ENCODE measurements at regions not wholly inside any gene's neighbourhood (a gene's known extent, or its start where the extent isn't known, plus 50 kb on each side); places are given as distances from the start of the nearest gene placed in this dataset.
"Not testable (repeated sequence)": the region's sequence is repeated elsewhere in the genome, so short reads cannot be mapped to it uniquely, and the experiment has no call there.

DNA sequence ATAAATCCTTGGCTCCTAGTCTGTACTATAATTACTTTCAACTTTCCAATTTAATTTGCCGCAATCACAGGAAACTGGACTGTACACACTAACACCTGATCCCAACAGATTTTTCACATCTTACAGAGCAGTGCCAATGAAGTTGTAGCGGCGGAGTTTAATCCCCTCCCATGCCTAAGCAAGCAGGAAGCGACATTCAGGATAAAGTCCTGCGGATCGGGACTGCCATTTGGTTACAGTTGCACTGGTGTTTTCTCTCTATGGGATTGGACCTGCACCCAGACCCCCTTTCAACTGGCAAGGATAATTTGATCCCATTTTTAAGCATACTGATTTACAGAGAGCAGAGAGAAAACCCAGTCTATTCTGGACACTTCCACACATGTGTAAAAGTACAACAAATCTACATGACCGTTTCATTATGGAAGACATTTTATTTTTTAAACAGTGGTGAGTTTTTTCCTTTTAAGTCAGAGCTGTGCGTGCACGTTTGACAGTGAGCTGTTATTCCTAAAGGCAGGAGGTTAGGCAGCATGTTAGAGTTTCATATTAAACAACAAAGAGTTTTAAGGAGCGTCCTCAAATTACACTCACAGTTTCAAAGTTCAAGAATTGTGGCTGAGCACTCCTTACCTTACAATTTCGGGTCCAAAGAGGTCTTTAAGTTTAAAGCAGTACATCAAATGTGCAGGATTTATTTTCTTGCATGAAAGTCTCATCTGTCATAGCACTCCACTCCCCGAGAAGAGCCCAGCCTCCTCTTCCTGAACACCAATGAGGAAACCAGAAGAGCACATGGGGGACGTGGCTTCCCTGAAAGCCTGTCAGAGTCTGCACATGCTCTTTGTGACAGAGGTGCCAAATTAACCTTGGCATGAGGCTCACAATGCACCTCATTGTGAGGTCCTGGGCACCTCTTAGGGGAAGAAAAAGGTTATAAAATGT, 141.6 kb upstream of the RFC3 start:
- DNase-seq = no peak

GRCh38 chr13:33677215-33677614, 140.7 kb upstream of the RFC3 start:
- DNase-seq = no peak

GRCh38 chr13:33678084-33678483, 139.9 kb upstream of the RFC3 start:
- no peak for DNase-seq

- DNase-seq = no peak
Observed at GRCh38 chr13:33678906-33679657, 138.9 kb upstream of the RFC3 start.

GRCh38 chr13:33679658-33680012, 138.3 kb upstream of the RFC3 start:
- DNase-seq = no peak

GRCh38 chr13:33682020-33682564, 135.9 kb upstream of the RFC3 start:
- no peak for DNase-seq

DNA sequence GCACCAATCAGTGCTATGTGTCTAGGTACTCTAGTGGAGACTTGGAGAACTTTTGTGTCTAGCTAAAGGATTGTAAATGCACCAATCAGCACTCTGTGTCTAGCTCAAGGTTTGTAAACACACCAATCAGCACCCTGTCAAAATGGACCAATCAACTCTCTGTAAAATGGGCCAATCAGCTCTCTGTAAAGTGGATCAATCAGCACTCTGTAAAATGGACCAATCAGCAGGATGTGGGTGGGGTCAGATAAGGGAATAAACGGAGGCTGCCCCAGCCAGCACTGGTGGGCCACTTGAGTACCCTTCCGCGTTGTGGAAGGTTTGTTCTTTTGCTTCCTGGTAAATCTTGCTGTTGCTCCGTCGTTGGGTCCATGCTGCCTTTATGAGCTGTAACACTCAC, 135.3 kb upstream of the RFC3 start:
- not testable (repeated sequence) for DNase-seq

DNA sequence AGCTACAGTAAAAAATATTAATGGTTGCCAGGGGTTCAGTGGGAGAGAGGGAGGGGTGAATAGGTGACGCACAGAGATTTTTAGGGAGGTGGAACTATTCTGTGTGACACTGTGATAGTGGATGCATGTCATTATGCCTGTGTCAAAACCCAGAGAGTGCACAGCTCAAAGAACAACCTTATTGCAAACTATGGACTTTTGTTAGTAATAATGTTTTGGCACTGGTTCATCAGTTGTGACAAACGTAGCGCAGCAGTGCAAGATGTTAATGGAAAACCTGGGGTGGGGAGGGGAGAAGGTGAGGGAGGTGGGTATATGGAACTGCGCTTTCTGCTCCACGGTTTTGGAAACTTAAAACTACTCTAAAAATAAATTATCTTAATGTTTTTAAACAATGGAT, 134.6 kb upstream of the RFC3 start:
- DNase-seq = no peak

GRCh38 chr13:33684874-33685273, 133.1 kb upstream of the RFC3 start:
- DNase-seq = no peak

GRCh38 chr13:33686772-33687480, 131.0 kb upstream of the RFC3 start:
- DNase-seq = no peak

DNA sequence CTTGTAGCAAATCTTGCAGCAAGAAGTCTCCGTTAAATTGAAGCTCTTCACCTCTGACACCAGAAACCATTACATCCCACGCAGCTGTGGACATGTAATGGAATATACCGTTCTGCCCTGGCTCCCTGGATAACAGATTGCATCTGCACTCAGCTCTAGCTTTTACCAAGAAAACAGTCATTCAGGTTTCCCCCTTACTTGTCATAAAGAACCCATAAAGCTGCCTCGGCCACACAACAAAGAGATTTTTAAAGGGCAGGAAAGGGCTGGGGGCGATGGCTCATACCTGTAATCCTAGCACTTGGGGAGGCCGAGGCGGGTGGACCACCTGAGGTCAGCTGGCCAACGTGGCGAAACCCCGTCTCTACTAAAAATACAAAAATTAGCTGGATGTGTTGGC, 127.6 kb upstream of the RFC3 start:
- DNase-seq = no peak

DNA sequence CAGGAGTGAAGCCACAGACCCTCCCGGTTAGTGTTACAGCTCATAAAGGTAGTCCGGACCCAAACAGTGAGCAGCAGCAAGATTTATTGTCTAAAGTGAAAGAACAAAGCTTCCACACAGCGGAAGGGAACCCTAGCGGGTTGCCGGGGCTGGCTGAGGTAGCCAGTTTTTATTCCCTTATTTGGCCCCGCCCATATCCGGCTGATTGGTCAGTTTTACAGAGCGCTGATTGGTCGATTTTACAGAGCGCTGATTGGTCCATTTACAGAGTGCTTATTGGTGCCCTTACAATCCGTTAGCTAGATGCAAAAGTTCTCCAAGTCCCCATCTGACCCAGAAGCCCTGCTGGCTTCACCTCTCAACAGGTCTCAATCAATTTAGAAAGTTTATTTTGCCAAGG, 126.0 kb upstream of the RFC3 start:
- DNase-seq = no peak

DNA sequence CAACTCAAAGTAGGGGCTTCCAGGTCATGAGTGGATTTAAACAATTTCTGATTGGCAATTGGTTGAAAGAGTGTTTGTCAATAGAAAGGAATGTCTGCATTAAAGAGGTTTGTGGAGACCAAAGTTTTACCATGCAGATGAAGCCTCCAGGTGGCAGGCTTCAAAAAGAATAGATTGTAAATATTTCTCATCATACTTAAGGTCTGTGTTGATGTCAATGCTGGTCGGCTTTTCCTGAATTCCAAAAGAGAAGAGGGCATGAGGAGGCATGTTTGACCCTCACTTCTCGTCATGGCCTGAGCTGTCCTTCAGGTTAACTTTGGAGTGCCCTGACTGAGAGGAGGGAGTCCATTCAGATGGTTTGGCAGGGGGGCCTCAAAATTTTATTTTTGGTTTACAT, 125.4 kb upstream of the RFC3 start:
- no peak for DNase-seq

GRCh38 chr13:33694546-33694945, 123.4 kb upstream of the RFC3 start:
- DNase-seq = no peak

GRCh38 chr13:33696530-33696929, 121.4 kb upstream of the RFC3 start:
- DNase-seq = no peak

DNA sequence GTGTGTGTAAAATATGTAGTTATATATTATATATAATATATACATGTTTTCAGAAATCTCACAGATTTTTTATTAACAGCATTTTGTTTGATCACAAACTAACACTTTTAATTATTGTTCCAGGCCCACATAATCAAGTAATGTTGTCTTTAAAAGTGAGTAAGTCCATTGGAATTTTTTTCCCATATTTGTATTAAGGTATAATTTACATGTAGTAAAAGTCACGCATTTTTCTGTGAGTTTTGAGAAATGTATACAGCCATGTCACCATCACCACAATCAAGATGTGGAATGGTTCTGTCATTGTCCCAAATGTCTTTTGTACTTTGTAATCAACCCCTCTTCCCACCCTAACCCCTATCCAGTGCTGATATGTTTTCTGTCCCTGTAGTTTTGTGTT, 120.0 kb upstream of the RFC3 start:
- no peak for DNase-seq

- DNase-seq = no peak
Observed at GRCh38 chr13:33707449-33707848, 110.5 kb upstream of the RFC3 start.

DNA sequence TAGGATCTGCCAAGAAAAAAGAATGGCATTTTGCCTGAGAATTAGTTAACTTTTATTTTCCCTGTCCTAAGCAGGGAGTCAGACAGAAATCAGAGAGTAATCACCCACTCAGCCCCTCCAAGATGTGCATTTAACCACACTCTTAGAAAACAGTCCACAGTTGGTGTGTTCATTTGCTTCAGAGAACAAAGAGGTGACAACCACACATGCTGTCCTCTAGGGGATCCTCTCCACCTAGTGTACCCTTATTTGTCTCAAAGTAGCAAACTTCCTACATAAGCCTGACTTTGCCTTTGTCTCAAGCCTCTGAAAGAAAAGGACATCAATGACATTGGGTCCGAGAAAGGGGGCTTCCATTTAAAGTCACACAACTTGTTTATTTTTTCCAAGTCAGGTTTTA, 107.0 kb upstream of the RFC3 start:
- DNase-seq = no peak

DNA sequence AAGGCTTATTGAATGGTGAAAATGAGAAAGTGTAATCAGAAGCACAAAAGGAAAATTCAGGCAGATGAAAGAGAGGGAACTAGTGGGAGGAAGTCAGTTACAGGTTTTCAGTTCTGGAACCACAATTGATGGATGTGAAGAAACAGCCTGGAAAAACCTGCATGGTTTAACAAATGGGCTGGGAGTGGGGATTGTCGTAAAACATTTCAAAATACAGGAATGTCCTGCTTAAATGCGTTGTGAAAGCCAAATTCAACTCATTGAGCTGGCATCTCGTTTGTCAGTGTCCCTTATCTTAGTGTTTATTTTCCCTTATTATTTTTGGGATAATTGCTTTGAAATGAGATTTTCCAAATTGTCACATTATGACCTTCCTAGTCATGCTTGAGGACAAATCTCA, 106.5 kb upstream of the RFC3 start:
- DNase-seq = no peak

- no peak for DNase-seq
Observed at GRCh38 chr13:33717775-33718174, 100.2 kb upstream of the RFC3 start.

GRCh38 chr13:33721724-33722123, 96.2 kb upstream of the RFC3 start:
- no peak for DNase-seq

DNA sequence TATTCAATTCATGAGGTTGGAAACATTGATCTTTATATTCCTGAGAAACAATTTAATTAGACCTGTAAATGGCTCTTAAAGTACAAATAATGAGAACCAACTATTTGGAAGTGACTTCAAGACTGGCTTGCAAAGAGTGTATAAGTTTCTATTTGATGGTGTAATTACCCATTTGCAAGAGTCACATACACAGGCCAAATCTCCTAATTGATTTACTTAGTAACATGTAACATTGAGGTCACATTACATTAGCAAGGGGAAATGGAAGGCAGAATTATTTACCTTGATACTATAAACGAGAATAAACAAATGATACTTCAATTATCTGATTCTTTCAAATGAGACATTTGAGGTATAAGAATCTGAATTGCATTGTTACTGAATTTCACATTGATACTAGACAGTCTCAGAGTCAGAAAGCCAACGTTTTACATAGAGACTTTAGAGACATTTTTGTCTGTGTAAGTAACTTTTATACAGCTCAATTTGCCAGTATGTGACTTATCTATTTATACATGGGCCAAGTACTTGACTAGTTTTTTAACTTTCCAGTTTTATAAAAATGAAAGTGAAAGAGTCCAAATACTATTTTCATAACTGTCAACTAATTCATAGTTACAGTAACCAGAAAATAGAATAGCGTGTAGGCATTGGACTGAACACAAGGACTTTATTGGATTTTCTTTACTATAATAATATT, 95.6 kb upstream of the RFC3 start:
- DNase-seq = no peak

- DNase-seq = no peak
Observed at GRCh38 chr13:33723365-33723764, 94.6 kb upstream of the RFC3 start.

All from islet precursor cell (in vitro differentiated cells).